OCI-LY3 (cell line): ENCODE measurements at regions not wholly inside any gene's neighbourhood (a gene's known extent, or its start where the extent isn't known, plus 50 kb on each side); places are given as distances from the start of the nearest gene placed in this dataset.

ENCODE experiments used
- H2AFZ ChIP-seq: fragments of 200-600, 300-600 bp; shearing (Covaris generic); 2 replicates; pipeline ENCODE4 v1.6.0; 2014; ENCODE audit warnings: antibody characterized with exemption, low read depth, low read length
- H3K27ac ChIP-seq: fragments of 200-600, 300-600 bp; sonication (generic); 2 replicates; pipeline ENCODE4 v1.5.1; 2014; ENCODE audit warnings: mild to moderate bottlenecking, low read length, moderate library complexity, mixed read lengths
- H3K27me3 ChIP-seq: fragments of 200-600, 300-600 bp; sonication (generic); 2 replicates; pipeline ENCODE4 v1.6.1; 2014; ENCODE audit warnings: low read depth, low read length, mixed read lengths
- H3K36me3 ChIP-seq: fragments of 200-600, 300-600 bp; sonication (generic); replicated peaks from 2 replicates; pipeline ENCODE3; 2014; ENCODE audit warnings: low read depth, low read length, mixed read lengths
- H3K4me1 ChIP-seq: fragments of 300-600, 200-600 bp; sonication (generic); 2 replicates; pipeline ENCODE4 v1.6.1; 2014; ENCODE audit warnings: low read length, mixed read lengths
- H3K4me2 ChIP-seq: fragments of 200-600, 300-600 bp; sonication (generic); 2 replicates; pipeline ENCODE4 v1.6.1; 2014; ENCODE audit warnings: low read length, mixed read lengths
- H3K4me3 ChIP-seq: fragments of 300-600, 200-600 bp; sonication (generic); 2 replicates; pipeline ENCODE4 v1.5.1; 2014; ENCODE audit warnings: antibody characterized with exemption, mild to moderate bottlenecking, low read length, moderate library complexity
- H3K79me2 ChIP-seq: fragments of 300-600, 200-600 bp; shearing (Covaris generic); 2 replicates; pipeline ENCODE4 v1.6.1; 2014; ENCODE audit warnings: mild to moderate bottlenecking, low read length, mixed read lengths
- H3K9ac ChIP-seq: fragments of 300-600, 200-600 bp; shearing (Covaris generic); 2 replicates; pipeline ENCODE4 v1.6.0; 2014; ENCODE audit warnings: mild to moderate bottlenecking, low read length, moderate library complexity
- H3K9me3 ChIP-seq: fragments of 200-600, 300-600 bp; shearing (Covaris generic); 2 replicates; pipeline ENCODE4 v1.6.1; 2014; ENCODE audit warnings: low read length, mixed read lengths; ENCODE audit not compliant: insufficient read depth
- H4K20me1 ChIP-seq: fragments of 200-600, 300-600 bp; sonication (generic); 2 replicates; pipeline ENCODE4 v1.6.1; 2016; ENCODE audit warnings: low read length, mixed read lengths; ENCODE audit not compliant: insufficient read depth
- CTCF ChIP-seq: fragments of 200-600, 300-600 bp; sonication (generic); IDR thresholded peaks from 2 replicates; pipeline ENCODE4 v1.5.1; 2014; ENCODE audit warnings: antibody characterized with exemption, low read length, low read depth
- EZH2phosphoT487 ChIP-seq: fragments of 200-600 bp; shearing (Covaris generic); IDR thresholded peaks from 2 replicates; pipeline ENCODE4 v1.6.1; 2018; ENCODE audit warnings: antibody characterized with exemption, mixed run types, low read depth

DNA sequence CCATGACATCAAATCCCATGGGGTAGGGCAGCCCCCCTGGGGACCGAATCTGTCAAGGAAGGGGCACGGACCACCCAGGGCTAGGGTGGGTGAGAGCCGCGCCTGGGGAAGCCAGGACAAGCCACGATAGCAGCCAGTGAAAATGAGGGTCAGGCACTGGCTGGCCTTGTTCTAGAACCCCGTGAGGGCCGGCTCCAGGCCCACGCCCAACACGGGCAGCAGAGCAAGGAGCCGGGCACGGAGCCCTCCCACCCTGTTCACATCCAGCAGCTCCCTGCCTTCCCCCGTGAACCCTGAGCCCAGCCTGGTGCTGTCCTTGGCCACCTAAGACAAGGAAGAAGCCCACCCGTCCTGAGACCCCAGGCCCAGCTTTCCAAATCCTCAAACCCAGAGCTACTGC, 256.7 kb downstream of the PARN start:
- Histone ChIP-seq H3K9me3 (no peaks in the 10 kb centered on the region), H3K4me2 (no peak overlapping the region), H3K4me3 (no peak overlapping the region), H4K20me1 (no peaks in the 10 kb centered on the region), H2AFZ (no peak overlapping the region), H3K79me2 (no peaks in the 10 kb centered on the region), H3K9ac (no peak overlapping the region), H3K4me1 (peaks cover 9% of the 10 kb centered on the region), H3K36me3 (no peaks in the 10 kb centered on the region), H3K27me3 (no peaks in the 10 kb centered on the region), H3K27ac (no peak overlapping the region)
- no peak for TF ChIP-seq CTCF
- no peak for TF ChIP-seq EZH2phosphoT487

DNA sequence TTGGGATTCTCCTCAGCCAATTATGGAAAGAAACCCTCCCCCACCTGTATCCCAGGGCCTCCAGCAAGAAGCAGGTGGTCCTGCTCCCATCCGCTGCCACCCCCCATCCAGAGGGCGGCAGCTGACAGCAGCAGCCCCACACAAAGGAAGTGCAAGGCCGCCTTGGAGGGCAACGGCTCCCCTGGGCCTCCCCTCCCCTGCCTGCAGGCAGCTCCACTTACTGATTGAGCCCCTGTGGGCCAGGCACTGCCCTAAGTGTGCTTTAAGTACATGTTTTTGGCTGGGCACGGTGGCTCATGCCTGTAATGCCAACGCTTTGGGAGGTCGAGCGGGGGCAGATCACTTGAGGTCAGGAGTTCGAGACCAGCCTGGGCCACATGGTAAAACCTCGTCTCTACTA, 257.6 kb downstream of the PARN start:
- Histone ChIP-seq H3K4me3 (no peak overlapping the region), H3K79me2 (no peaks in the 10 kb centered on the region), H3K4me1 (peaks cover 9% of the 10 kb centered on the region), H3K9ac (no peak overlapping the region), H3K27ac (no peak overlapping the region), H3K4me2 (no peak overlapping the region), H4K20me1 (no peaks in the 10 kb centered on the region), H2AFZ (no peak overlapping the region), H3K27me3 (no peaks in the 10 kb centered on the region), H3K9me3 (no peaks in the 10 kb centered on the region), H3K36me3 (no peaks in the 10 kb centered on the region)
- no peak for TF ChIP-seq CTCF
- no peak for TF ChIP-seq EZH2phosphoT487

- Histone ChIP-seq H3K4me3 (no peak overlapping the region), H3K27me3 (no peaks in the 10 kb centered on the region), H3K27ac (no peak overlapping the region), H3K79me2 (no peaks in the 10 kb centered on the region), H4K20me1 (no peaks in the 10 kb centered on the region), H2AFZ (no peak overlapping the region), H3K9me3 (no peaks in the 10 kb centered on the region), H3K36me3 (no peaks in the 10 kb centered on the region), H3K4me1 (peaks cover 9% of the 10 kb centered on the region), H3K9ac (no peak overlapping the region), H3K4me2 (no peak overlapping the region)
- TF ChIP-seq CTCF (no peak), EZH2phosphoT487 (no peak)
Measured at GRCh38 chr16:14371778-14372431, 258.2 kb downstream of the PARN start.

- Histone ChIP-seq H4K20me1 (no peaks in the 10 kb centered on the region), H3K4me1 (peaks cover 9% of the 10 kb centered on the region), H3K27me3 (no peaks in the 10 kb centered on the region), H3K9me3 (no peaks in the 10 kb centered on the region), H3K4me2 (no peak overlapping the region), H3K4me3 (no peak overlapping the region), H3K27ac (no peak overlapping the region), H3K36me3 (no peaks in the 10 kb centered on the region), H3K79me2 (no peaks in the 10 kb centered on the region), H2AFZ (no peak overlapping the region), H3K9ac (no peak overlapping the region)
- no peak for TF ChIP-seq EZH2phosphoT487
- TF ChIP-seq CTCF, result no peak
Measured at GRCh38 chr16:14370736-14371234, 259.3 kb downstream of the PARN start.
